H1 (cell line): ENCODE measurements at regions not wholly inside any gene's neighbourhood (a gene's known extent, or its start where the extent isn't known, plus 50 kb on each side); places are given as distances from the start of the nearest gene placed in this dataset.
A peak's percentile ranks its signal among the peaks of the same experiment; 100 is the strongest.

Experiments
- CBX8 ChIP-seq: fragments of 300-800, 300-1000 bp; sonication (generic); IDR thresholded peaks from 2 replicates; pipeline ENCODE4 v1.7.1; 2016; ENCODE audit warnings: low read depth, low read length, borderline replicate concordance
- CREB1 ChIP-seq: IDR thresholded peaks from 2 replicates; pipeline ENCODE4 v1.6.1; 2012; ENCODE audit warnings: inconsistent platforms
- CTCF ChIP-seq, 3 experiments: IDR thresholded peaks; 1 replicate in 2 of 3; 2 replicates in 1 of 3; pipeline versions ENCODE4 v1.5.1 to v1.6.1; 2011; ENCODE audit warnings: low read length in 3 of 3, mild to moderate bottlenecking in 3 of 3, inconsistent platforms in 2 of 3, low read depth in 1 of 3, moderate library complexity in 1 of 3; ENCODE audit not compliant: insufficient read depth in 1 of 3; ENCODE audit errors: control extremely low read depth in 1 of 3
- EZH2 ChIP-seq: fragments of 200-600 bp; sonication (generic); IDR thresholded peaks from 2 replicates; pipeline ENCODE4 v1.7.1; 2012; ENCODE audit warnings: low read depth, mild to moderate bottlenecking, moderate library complexity, low read length, inconsistent platforms; ENCODE audit not compliant: severe bottlenecking
- RAD21 ChIP-seq, 2 experiments: IDR thresholded peaks in 1 of 2; conservative IDR thresholded peaks in 1 of 2; 2 replicates each; pipeline ENCODE4 v1.6.1; 2011; ENCODE audit warnings: low read depth in 2 of 2, low read length in 2 of 2, improper control_type of control experiment in 1 of 2, inconsistent platforms in 1 of 2, mild to moderate bottlenecking in 1 of 2, moderate library complexity in 1 of 2
- TAF1 ChIP-seq: IDR thresholded peaks from 2 replicates; pipeline ENCODE4 v1.6.1; 2011; ENCODE audit warnings: mild to moderate bottlenecking, low read depth, low read length

DNA sequence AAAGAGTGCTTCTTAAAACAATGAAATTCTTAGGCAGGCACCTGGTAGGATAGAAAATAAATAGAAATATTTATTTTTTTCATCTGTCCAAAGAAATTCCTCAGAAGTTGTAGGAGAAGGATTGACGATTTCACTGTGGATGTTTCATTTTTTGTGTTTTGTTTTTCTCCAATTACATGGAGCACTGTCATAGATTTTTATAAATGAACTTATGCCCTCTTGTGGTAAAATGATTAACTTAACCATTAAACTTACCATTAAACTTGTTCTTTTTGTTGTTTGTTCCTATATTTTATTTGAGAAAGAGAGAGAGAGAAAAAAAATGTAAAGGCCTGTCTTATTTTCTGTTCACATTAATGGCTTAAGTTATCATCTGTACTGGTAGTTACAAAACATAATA lies 339.2 kb downstream of the PRR16 start (continued):
- no peak for TF ChIP-seq TAF1
- TF ChIP-seq EZH2, result no peak
- no peak for TF ChIP-seq CREB1
- TF ChIP-seq CTCF (IDR thresholded peaks at IDR 0.05; ENCODE audit: control extremely low read depth in 1 of 3, insufficient read depth in 1 of 3, low read depth in 1 of 3, low read length in 3 of 3), result peak in 1 of 3 experiments; percentile 24; a peak in 2 of 4 replicates
- peak in 1 of 2 experiments; percentile 49 for TF ChIP-seq RAD21 (IDR thresholded peaks at IDR 0.05 in 1 of 2, conservative IDR thresholded peaks at IDR 0.05 in 1 of 2; ENCODE audit: low read depth in 2 of 2, low read length in 2 of 2)
- no peak for TF ChIP-seq CBX8
